ENCODE measurements at regions not wholly inside any gene's neighbourhood (a gene's known extent, or its start where the extent isn't known, plus 50 kb on each side); places are given as distances from the start of the nearest gene placed in this dataset.

DNA sequence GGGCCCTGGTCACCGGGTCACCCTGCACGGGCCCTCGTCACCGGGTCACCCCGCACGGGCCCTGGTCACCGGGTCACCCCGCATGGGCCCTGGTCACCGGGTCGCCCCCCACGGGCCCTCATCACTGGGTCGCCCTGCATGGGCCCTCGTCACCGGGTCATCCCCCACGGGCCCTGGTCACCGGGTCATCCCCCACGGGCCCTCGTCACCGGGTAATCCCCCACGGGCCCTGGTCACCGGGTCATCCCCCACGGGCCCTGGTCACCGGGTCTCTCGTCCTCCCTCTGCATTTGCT, 77.6 kb downstream of the RIPK4 start:
- TF ChIP-seq GATA3 (IDR thresholded peaks at IDR 0.05; ENCODE audit: low read depth, low read length): no peak
- TF ChIP-seq GATA2 (IDR thresholded peaks at IDR 0.05; ENCODE audit: low read depth, low read length): no peak

DNA sequence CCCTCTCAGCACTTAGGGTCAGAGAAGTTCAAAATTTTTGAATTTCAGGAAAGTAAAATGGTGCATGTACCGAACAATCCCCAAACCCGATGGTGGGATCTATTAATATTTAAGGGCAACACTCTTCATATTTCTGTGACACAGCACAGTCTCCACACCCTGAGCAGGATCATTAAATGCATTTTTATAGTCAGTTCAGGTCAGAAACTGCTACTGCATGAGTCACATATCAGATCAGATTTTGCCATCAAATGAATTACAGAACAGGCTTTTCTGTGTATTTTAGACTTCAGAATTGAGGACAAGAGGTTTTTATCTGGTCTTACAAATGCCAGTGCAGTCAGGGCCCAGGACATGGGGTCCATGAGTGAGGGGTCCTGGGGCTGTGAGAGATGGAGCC, 79.2 kb downstream of the RIPK4 start:
- TF ChIP-seq GATA3 (IDR thresholded peaks at IDR 0.05; ENCODE audit: low read depth, low read length) (no peak), GATA2 (IDR thresholded peaks at IDR 0.05; ENCODE audit: low read depth, low read length) (no peak)

DNA sequence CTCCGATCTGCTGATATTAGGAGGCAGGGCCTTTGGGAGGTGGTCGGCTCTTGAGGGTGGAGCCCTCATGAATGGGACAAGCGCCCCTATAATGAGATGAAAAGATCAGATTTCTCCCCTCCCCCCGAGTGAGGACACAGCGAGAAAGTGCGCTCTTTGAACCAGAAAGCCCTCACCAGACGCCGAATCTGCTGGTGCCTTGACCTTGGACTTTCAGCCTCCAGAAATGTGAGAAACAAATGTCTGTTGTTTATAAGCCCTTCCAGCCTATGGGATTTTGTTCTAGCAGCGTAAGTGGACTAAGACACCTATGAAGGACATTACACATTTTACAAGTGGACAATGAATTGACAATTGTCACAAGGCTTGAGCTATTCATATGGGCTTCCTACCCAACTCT, 80.2 kb downstream of the RIPK4 start:
- TF ChIP-seq GATA3 (IDR thresholded peaks at IDR 0.05; ENCODE audit: low read depth, low read length): no peak
- TF ChIP-seq GATA2 (IDR thresholded peaks at IDR 0.05; ENCODE audit: low read depth, low read length): no peak

DNA sequence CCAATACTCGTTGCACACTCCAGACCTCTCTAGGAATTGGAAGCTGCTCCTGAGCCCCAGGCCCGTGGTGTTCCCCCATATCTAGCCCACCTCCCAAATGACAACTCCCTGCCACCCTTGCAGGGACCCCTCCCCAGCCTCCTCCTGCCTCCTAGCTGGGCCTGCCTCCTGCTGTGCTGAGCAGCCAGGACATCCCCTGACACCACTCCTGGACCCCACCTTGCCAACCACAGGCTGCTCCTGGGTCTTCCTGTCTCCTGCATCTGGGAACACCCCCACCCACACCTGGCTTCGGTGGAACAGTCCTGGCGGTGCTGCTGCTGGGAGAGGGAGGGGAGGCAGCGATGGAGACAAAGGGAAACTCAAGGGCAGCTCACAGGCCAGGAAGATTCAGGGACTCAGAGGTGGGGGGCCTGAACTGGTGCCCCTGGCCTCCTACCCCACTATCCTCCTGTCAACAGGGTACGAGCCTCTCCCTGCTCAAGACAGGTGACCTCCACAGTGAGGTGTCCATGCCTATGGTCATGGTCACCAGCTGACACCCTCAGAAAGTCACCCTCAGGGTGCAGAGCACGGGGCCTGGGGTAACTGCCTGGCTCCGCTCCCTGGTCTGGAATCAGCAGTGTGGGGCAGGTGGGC, 81.2 kb downstream of the RIPK4 start:
- TF ChIP-seq GATA3 (IDR thresholded peaks at IDR 0.05; ENCODE audit: low read depth, low read length) (no peak), GATA2 (IDR thresholded peaks at IDR 0.05; ENCODE audit: low read depth, low read length) (no peak)

DNA sequence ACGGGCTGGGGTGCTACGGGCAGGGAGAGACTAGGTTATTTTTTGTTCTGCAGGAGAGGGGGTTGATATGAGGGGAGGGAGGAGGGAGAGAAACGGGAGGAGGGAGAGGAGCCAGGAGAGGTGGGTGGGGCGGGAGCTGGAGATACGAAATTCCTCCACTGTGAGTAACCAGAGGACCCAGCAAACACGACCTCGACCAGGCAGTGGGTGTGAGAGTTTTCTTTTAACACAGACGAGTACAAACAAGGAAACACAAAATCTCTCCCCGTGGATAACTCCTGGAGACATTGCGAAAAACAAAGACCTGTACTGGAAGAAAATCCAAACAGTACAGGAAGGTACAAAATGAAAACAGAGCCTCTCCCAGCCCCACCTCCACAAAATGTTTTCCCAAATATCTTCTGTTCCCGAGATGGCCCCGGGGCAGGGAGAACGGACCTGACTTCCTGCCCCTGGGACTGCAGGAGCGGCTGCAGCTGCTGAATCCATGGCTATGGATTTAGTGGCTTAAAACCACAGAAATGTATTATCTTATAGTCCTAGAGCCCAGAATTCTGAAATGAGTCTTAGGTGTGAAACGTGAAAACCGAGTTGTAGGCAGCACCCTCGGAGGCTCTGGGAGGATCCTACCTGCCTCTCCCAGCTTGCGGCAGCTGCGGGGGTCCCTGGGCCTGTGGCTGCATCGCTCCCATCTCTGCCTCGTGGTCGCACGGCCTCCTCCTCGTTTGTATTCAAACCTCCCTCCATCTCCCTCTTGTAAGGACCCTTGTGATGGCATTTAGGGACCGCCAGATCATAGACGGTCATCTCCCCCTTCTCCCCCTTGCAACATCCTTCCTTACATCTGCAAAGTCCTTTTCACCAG, 82.2 kb downstream of the RIPK4 start:
- no peak for TF ChIP-seq GATA3 (IDR thresholded peaks at IDR 0.05; ENCODE audit: low read depth, low read length)
- TF ChIP-seq GATA2 (IDR thresholded peaks at IDR 0.05; ENCODE audit: low read depth, low read length): no peak

DNA sequence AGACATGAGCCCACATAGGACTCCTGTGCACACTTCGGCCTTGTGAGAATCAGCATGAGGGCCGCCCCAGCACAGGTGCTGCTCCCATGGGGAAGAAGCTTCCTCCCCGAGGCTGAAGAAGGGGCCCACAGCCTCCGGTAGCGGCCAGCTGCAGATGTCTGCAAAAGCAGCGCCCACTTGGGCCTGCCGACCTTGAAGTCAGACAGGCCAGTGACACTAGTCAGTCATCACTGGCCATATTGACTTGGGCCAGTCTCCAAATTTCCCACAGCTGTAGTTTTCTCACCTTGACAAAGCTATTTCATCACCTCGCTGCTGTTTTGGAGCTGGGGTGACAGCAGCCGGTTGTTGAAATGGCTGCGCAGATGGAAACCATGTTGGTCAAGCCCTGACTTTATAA, 83.0 kb downstream of the RIPK4 start:
- no peak for TF ChIP-seq GATA2 (IDR thresholded peaks at IDR 0.05; ENCODE audit: low read depth, low read length)
- no peak for TF ChIP-seq GATA3 (IDR thresholded peaks at IDR 0.05; ENCODE audit: low read depth, low read length)

DNA sequence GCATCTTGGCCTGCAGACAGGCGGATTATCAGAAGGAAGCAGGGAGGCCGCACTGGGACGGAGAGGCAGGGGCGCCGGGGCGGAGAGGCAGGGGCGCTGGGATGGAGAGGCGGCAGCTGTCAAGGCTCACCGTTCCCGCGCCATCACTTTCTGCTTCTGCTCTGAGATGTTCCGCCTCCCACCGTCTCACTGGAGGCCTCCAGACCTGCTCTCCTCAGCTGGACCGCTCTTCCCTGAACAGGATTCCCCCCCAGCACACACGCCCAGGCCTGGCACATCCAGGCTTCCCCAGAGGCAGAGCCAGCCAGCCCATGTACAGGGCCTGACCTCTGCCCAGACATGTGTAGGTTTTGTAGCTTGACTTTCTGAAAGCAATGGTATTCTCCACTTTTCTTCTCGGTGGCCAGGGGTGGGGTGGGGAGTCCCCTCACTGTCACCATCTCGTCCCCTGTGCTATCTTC, 84.1 kb downstream of the RIPK4 start:
- TF ChIP-seq GATA3 (IDR thresholded peaks at IDR 0.05; ENCODE audit: low read depth, low read length): no peak
- no peak for TF ChIP-seq GATA2 (IDR thresholded peaks at IDR 0.05; ENCODE audit: low read depth, low read length)

DNA sequence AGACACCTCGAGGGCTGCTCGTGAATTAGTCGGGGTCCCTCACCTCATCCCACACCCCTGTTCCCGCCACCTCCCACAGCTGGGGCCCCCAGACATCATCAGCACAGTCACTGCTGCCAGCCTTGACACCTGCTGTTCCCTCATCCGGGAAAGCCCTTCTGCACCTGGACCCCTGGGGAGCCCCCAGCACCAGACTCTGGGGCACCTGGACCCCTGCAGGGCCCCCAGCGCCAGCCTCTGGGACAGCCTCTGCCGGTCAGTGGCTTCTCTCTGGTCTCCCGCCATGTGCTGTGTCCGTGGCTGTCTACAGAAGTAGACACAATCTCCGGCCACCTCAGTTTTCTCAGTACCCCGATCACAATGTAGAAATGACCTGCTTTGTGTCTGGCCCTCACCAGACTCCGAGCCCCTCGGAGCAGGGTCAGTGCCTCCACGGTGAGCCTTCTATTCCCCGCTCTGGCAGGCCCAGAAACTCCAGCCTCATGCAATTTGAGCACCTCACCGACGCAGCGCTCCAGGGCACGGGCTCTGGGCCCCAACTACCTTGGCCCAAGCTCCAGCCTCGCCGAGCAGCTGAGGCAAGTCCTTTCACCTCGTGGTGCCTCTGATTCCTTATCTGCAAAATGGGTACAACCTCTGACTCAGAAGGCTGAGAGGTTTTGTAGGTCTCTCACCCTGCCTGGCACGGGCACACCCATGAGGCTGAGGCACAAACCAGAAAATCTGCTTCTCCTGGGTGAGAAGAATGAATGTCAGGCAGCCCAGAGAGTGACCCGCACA, 84.7 kb downstream of the RIPK4 start:
- TF ChIP-seq GATA2 (IDR thresholded peaks at IDR 0.05; ENCODE audit: low read depth, low read length) (no peak), GATA3 (IDR thresholded peaks at IDR 0.05; ENCODE audit: low read depth, low read length) (no peak)

DNA sequence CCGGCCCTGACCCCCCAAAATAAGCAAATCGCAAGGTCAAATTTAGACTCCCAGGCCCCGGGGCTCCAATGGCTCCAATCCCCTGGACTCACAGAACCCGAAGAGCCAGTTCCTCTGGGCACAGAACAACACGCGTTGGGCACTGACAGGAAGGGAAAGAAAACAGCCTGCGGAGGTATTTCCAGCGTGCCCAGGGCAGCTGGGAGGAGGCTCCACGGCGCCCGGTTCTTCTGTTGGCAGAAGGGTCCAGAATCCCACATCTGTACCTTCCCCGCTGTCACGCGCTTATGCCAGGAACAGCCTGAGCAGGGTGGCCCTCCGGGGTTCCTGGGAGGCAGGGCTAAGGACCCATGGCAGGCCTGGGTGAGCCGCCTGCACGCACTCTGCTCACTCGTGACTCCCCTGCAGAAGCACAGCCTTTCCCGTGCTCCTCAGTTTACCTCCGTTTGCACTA, 85.5 kb downstream of the RIPK4 start:
- TF ChIP-seq GATA3 (IDR thresholded peaks at IDR 0.05; ENCODE audit: low read depth, low read length) (no peak), GATA2 (IDR thresholded peaks at IDR 0.05; ENCODE audit: low read depth, low read length) (no peak)

DNA sequence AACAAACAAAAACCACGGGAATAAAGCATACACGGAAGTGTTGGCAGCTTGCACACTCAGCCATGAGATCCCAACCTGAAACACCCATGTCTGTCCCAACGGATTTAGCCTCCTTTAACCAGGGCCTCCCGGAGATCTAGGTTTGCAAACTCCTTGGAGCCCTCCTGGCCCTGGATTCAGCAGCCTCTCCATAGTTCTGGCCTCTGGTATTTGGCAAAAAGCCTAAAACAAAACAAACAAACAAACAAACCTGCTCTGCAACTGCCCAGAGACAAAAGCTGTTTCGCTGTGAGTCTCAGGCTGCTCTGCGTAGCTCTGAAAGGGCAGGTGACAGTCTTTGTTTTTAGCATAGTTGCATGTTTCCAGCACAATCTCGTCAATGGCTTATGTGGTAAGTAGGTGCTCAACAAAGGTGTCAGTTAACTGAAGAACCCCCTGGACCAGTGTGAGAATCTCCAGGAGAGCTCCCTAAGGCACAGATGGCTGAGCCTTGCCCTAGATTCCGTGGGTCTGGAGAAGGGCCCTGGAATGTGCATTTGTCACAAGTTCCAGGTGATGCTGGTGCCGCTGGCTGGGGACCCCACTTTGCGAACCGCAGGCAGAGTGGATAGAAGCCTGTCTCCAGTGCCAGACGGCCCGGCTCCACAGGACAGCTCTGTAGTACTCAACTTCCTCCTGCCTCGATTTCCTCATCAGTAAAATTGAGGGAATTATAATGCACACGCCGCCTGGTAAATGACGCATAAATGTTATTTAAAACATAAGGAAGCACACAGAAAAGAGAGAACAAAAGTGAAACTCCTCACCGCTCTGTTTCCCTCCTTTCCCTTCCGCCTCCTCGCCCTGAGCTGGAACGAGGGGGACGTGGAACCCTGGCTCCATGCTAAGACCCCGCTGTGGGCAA, 86.2 kb downstream of the RIPK4 start:
- TF ChIP-seq GATA3 (IDR thresholded peaks at IDR 0.05; ENCODE audit: low read depth, low read length): no peak
- TF ChIP-seq GATA2 (IDR thresholded peaks at IDR 0.05; ENCODE audit: low read depth, low read length): no peak

DNA sequence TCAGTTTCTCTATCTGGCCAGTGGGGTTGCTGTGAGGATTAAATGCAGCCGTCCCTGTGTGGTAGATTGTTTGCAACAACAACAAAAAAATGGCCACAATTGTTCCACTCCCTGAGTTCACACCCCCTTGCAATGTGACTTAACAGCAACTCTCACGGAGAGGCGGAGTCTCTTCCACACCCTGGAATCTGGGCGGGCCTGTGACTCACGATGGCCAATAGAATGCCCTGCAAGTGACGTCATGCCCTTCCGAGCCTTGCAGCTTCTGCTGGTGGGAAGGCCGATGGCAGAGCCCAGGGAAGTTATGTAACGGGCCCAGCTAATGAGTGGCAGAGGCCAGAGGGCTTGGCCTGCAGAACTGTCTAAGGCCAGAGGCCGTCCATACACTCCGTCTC, 87.9 kb downstream of the RIPK4 start:
- TF ChIP-seq GATA3 (IDR thresholded peaks at IDR 0.05; ENCODE audit: low read depth, low read length) (no peak), GATA2 (IDR thresholded peaks at IDR 0.05; ENCODE audit: low read depth, low read length) (no peak)

DNA sequence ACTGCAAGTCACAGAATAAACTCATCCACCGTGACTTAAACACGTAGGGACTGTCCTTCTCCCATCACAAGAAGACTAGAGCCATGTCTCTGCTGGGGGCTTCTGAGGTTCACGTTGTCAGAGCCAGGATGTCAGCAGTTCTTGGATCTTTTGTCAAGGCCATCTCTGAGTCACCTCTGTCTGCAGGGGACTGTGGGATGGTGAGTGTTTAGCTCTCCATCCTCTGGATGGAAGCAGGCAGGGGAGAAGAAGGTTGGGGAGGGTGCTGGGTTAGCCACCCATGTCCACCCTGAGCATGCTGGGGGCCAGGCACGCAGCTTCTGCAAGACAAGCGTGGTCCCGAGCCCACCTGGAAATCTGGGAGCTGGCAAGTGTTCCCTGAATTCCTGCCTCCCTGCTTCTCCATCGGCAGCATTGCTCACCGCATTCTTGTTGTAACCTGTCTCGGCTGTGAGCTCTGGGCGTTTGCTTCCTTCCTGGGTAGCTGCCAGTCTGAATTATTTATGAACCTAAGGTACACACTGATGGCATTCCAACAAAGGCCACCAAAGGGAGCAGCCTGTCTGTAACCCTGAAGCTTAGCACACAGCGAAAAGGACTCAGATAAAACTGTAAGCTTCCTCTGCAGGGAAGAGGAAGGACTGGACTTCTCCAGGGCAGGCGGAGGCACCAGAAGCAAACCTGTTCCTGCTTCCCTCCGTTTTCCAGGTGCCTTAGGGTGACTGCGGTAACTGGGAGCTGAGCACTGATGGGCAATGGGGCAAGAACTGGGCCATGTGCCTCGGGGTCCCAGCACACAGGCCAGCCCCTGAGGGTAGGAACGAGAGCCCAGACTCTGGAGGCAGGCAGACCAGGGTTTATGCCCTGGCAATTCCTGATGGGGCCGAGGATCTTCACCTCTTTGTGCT, 88.6 kb downstream of the RIPK4 start:
- TF ChIP-seq GATA2 (IDR thresholded peaks at IDR 0.05; ENCODE audit: low read depth, low read length) (no peak), GATA3 (IDR thresholded peaks at IDR 0.05; ENCODE audit: low read depth, low read length) (no peak)

DNA sequence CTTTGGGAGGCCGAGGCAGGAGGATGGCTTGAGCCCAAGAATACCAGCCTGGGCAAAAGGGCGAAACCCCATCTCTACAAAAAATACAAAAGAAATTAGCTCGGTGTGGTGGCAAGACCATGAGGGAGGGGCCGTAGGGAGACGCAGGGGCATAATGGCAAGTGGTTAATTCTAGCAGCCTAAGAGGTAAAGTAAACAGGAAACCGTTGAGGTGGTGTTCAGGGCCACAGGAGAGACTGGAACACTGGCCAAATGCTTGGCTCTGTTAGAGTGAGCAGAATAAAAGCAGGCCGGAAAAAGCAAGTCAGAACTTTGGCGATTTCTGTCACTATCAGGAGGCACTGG, 89.2 kb downstream of the RIPK4 start:
- TF ChIP-seq GATA3 (IDR thresholded peaks at IDR 0.05; ENCODE audit: low read depth, low read length) (no peak), GATA2 (IDR thresholded peaks at IDR 0.05; ENCODE audit: low read depth, low read length) (no peak)
